ENCODE measurements at regions not wholly inside any gene's neighbourhood (a gene's known extent, or its start where the extent isn't known, plus 50 kb on each side); places are given as distances from the start of the nearest gene placed in this dataset.

- no peak for TF ChIP-seq CREB5 (CRISPR knock-in tag; IDR thresholded peaks at IDR 0.05; ENCODE audit: low read depth)
- no peak for TF ChIP-seq RARB (CRISPR knock-in tag; IDR thresholded peaks at IDR 0.05)
- no peak for TF ChIP-seq ARNTL (CRISPR knock-in tag; IDR thresholded peaks at IDR 0.05; ENCODE audit: borderline replicate concordance, low read depth)
- no peak for TF ChIP-seq SNAI2 (CRISPR knock-in tag; IDR thresholded peaks at IDR 0.05)
- no peak for TF ChIP-seq POU6F1 (CRISPR knock-in tag; IDR thresholded peaks at IDR 0.05; ENCODE audit: borderline replicate concordance, low read depth)
- no peak for TF ChIP-seq ESRRG (CRISPR knock-in tag; IDR thresholded peaks at IDR 0.05)
- no peak for TF ChIP-seq PATZ1 (CRISPR knock-in tag; IDR thresholded peaks at IDR 0.05; ENCODE audit: borderline replicate concordance)
- no peak for TF ChIP-seq TOX (CRISPR knock-in tag; IDR thresholded peaks at IDR 0.05; ENCODE audit: borderline replicate concordance)
- no peak for TF ChIP-seq ZFP30 (CRISPR knock-in tag; IDR thresholded peaks at IDR 0.05)
- TF ChIP-seq BACH2 (CRISPR knock-in tag; IDR thresholded peaks at IDR 0.05; ENCODE audit: borderline replicate concordance) = no peak
Measured at GRCh38 chr11:23974601-23975000, 522.3 kb upstream of the LUZP2 start.
